ENCODE measurements at regions not wholly inside any gene's neighbourhood (a gene's known extent, or its start where the extent isn't known, plus 50 kb on each side); places are given as distances from the start of the nearest gene placed in this dataset.

DNA sequence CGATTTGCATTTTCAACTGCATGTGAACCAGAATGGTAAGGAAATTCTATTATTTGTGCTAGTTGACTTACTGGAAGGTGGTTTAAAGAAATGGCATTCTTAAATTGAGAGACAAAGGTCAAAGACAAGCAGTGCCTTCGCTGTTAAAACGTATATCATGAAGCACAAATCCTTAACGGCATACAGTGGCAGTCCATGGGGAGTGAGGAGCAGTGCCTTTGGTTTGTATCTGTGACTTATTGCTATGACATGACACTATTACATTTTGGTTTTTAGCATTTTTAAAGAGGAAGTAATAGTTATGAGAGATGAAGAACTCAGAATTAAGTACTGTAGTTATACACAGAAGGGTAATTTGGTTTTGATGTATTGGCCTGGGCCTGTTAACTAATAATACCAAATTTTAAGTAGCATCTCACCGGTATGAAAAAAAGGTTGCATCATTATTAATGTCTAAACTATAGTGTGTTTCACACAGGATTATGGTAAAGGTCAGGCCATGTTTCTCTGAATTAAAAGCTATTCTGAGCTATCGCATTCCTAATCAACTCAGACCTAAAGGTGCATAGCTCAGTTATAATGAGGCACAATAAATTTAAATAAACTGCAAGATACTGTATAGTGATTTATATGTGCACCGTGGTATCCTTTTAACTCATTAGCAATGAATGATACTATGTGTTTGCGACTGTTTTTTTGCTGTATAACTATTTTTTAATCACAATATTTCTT lies 339.8 kb upstream of the ARRDC3 start:
- Histone ChIP-seq H3K9me2 (ENCODE audit: insufficient read depth, low read length) (no peaks in the 10 kb centered on the region), H3K4me3 (ENCODE audit: low read depth, low read length, poor library complexity, severe bottlenecking) (no peak overlapping the region), H3K9me3 (ENCODE audit: low read length) (no peaks in the 10 kb centered on the region), H3K4me1 (ENCODE audit: insufficient read depth, low read length, poor library complexity, severe bottlenecking) (no peaks in the 10 kb centered on the region), H3K36me3 (ENCODE audit: insufficient read depth, low read length) (no peaks in the 10 kb centered on the region), H3K79me2 (ENCODE audit: insufficient read depth, low read depth, low read length) (no peaks in the 10 kb centered on the region), H4K20me1 (ENCODE audit: insufficient read depth, low read length) (no peaks in the 10 kb centered on the region), H3K27ac (ENCODE audit: low read depth, low read length, poor library complexity, severe bottlenecking) (no peak overlapping the region), H2AFZ (ENCODE audit: low read length) (no peak overlapping the region), H3K4me2 (ENCODE audit: low read length) (no peak overlapping the region)
- ChIA-PET POLR2A (no interaction called here), CTCF (ENCODE audit: unreplicated experiment) (no interaction called here)
- no peak for TF ChIP-seq EZH2phosphoT487 (IDR thresholded peaks at IDR 0.05; ENCODE audit: borderline replicate concordance, low read depth, low read length)
- TF ChIP-seq, protein P1, sequence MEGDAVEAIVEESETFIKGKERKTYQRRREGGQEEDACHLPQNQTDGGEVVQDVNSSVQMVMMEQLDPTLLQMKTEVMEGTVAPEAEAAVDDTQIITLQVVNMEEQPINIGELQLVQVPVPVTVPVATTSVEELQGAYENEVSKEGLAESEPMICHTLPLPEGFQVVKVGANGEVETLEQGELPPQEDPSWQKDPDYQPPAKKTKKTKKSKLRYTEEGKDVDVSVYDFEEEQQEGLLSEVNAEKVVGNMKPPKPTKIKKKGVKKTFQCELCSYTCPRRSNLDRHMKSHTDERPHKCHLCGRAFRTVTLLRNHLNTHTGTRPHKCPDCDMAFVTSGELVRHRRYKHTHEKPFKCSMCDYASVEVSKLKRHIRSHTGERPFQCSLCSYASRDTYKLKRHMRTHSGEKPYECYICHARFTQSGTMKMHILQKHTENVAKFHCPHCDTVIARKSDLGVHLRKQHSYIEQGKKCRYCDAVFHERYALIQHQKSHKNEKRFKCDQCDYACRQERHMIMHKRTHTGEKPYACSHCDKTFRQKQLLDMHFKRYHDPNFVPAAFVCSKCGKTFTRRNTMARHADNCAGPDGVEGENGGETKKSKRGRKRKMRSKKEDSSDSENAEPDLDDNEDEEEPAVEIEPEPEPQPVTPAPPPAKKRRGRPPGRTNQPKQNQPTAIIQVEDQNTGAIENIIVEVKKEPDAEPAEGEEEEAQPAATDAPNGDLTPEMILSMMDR (conservative IDR thresholded peaks at IDR 0.05; ENCODE audit: low read length): no peak
- BruUV-seq (replicated peaks): no TSS peak
- no peak for DNase-seq (ENCODE audit: low spot score)
- intact Hi-C loops (cut with micrococcal nuclease; ENCODE audit: unreplicated experiment): no loop called here

DNA sequence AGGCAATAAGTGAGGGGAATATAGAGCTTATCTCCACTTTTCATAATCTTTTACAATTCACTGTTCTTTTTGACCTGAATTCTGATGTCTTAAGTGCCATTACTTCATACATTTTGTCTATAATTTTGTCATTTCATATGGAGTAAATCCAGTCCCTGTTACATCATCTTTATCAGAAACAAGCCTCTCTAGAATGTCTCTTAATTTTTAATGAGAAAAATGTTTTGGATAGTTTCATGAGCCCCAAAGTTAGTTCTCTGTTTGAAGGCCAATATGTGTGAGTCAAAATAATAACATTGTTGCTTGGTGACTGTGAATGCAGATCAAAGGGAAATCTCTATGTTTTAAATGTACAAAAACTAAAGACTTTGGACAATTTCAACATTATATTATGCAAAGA lies 329.6 kb upstream of the ARRDC3 start:
- no peaks in the 10 kb centered on the region for H3K4me1 ChIP-seq (ENCODE audit: insufficient read depth, low read length, poor library complexity, severe bottlenecking)
- H3K9me2 ChIP-seq (ENCODE audit: insufficient read depth, low read length): no peaks in the 10 kb centered on the region

DNA sequence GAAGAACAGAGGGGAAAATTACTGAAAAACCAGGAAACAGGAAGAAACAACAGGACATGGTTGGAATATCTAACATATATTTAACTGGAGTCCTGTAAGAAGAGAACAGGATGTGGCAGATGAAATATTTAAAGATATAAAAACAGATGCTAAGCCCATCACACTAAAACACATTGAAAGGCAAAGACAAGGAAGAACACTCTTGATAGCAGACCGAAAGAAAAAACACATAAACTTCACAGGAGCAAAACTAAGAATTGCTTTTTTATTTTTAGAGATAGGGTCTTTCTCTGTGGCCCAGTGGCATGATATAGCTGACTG lies 324.4 kb upstream of the ARRDC3 start:
- Histone ChIP-seq H3K9me3 (ENCODE audit: low read length) (no peaks in the 10 kb centered on the region), H3K27ac (ENCODE audit: low read depth, low read length, poor library complexity, severe bottlenecking) (no peak overlapping the region), H3K9me2 (ENCODE audit: insufficient read depth, low read length) (no peaks in the 10 kb centered on the region), H4K20me1 (ENCODE audit: insufficient read depth, low read length) (no peaks in the 10 kb centered on the region), H3K4me1 (ENCODE audit: insufficient read depth, low read length, poor library complexity, severe bottlenecking) (no peaks in the 10 kb centered on the region), H3K4me3 (ENCODE audit: low read depth, low read length, poor library complexity, severe bottlenecking) (no peak overlapping the region), H2AFZ (ENCODE audit: low read length) (no peak overlapping the region), H3K36me3 (ENCODE audit: insufficient read depth, low read length) (no peaks in the 10 kb centered on the region), H3K4me2 (ENCODE audit: low read length) (no peak overlapping the region), H3K79me2 (ENCODE audit: insufficient read depth, low read depth, low read length) (no peaks in the 10 kb centered on the region)
- intact Hi-C loops (cut with micrococcal nuclease; ENCODE audit: unreplicated experiment): no loop called here
- CTCF ChIA-PET (ENCODE audit: unreplicated experiment): no interaction called here
- no peak for TF ChIP-seq EZH2phosphoT487 (IDR thresholded peaks at IDR 0.05; ENCODE audit: borderline replicate concordance, low read depth, low read length)
- TF ChIP-seq, protein P1 (conservative IDR thresholded peaks at IDR 0.05; ENCODE audit: low read length): no peak
- DNase-seq (ENCODE audit: low spot score): no peak
- BruUV-seq (replicated peaks): no TSS peak
- POLR2A ChIA-PET: no interaction called here

More for the DNA sequence above, 329.6 kb upstream of the ARRDC3 start:
- H2AFZ ChIP-seq (ENCODE audit: low read length): no peak overlapping the region
- DNase-seq (ENCODE audit: low spot score): no peak
- H3K9me3 ChIP-seq (ENCODE audit: low read length): no peaks in the 10 kb centered on the region
- H3K79me2 ChIP-seq (ENCODE audit: insufficient read depth, low read depth, low read length): no peaks in the 10 kb centered on the region
- TF ChIP-seq EZH2phosphoT487 (IDR thresholded peaks at IDR 0.05; ENCODE audit: borderline replicate concordance, low read depth, low read length): no peak
- H3K4me2 ChIP-seq (ENCODE audit: low read length): no peak overlapping the region
- no TSS peak for BruUV-seq (replicated peaks)
- H3K36me3 ChIP-seq (ENCODE audit: insufficient read depth, low read length): no peaks in the 10 kb centered on the region
- H3K27ac ChIP-seq (ENCODE audit: low read depth, low read length, poor library complexity, severe bottlenecking): no peak overlapping the region
- no peaks in the 10 kb centered on the region for H4K20me1 ChIP-seq (ENCODE audit: insufficient read depth, low read length)
- ChIA-PET POLR2A (no interaction called here), CTCF (ENCODE audit: unreplicated experiment) (no interaction called here)
- intact Hi-C loops (cut with micrococcal nuclease; ENCODE audit: unreplicated experiment): no loop called here
- H3K4me3 ChIP-seq (ENCODE audit: low read depth, low read length, poor library complexity, severe bottlenecking): no peak overlapping the region

Measured in OCI-LY7 (cell line).